ENCODE measurements at regions not wholly inside any gene's neighbourhood (a gene's known extent, or its start where the extent isn't known, plus 50 kb on each side); places are given as distances from the start of the nearest gene placed in this dataset.

GRCh38 chr9:13707612-13708576 lies 428.4 kb upstream of the MPDZ start:
- no peak overlapping the region for H2AFZ ChIP-seq (ENCODE audit: insufficient read depth, low read depth, low read length, poor library complexity, severe bottlenecking)
- H3K79me2 ChIP-seq (ENCODE audit: control insufficient read depth, insufficient read depth, low read length), result no peaks in the 10 kb centered on the region
- TF ChIP-seq CTCF (IDR thresholded peaks at IDR 0.05) (no peak), EZH2 (IDR thresholded peaks at IDR 0.05; ENCODE audit: borderline replicate concordance, insufficient read depth, low read depth, low read length, poor library complexity, severe bottlenecking) (no peak)
- no peak overlapping the region for H3K4me2 ChIP-seq (replicated peaks; ENCODE audit: low read depth, low read length, poor library complexity, severe bottlenecking)
- H3K9ac ChIP-seq (ENCODE audit: low read length), result no peak overlapping the region
- ChIA-PET POLR2A (no interaction called here), CTCF (no interaction called here)
- H3K27ac ChIP-seq (ENCODE audit: low read length in 2 of 2), result no peak overlapping the region
- H3K9me3 Mint-ChIP-seq (ENCODE audit: insufficient read depth), result peaks cover 4% of the 10 kb centered on the region
- no peaks in the 10 kb centered on the region for H3K27me3 ChIP-seq (replicated peaks in 1 of 4; ENCODE audit: control extremely low read depth in 1 of 4, control insufficient read depth in 3 of 4, insufficient read depth in 4 of 4, low read length in 3 of 4)
- no peak overlapping the region for H3K4me3 Mint-ChIP-seq
- H3K27ac Mint-ChIP-seq, result no peak overlapping the region
- no peak for ATAC-seq (ENCODE audit: low read depth)
- H3K36me3 ChIP-seq (replicated peaks in 1 of 2; ENCODE audit: control extremely low read depth in 1 of 2, control insufficient read depth in 1 of 2, extremely low read depth in 1 of 2, insufficient read depth in 2 of 2, low read length in 1 of 2), result no peaks in the 10 kb centered on the region
- WGBS (ENCODE audit: insufficient coverage), result 89% methylated on average over 1 of the region's 4 CpGs
- H3K4me1 ChIP-seq (ENCODE audit: control insufficient read depth in 2 of 2, insufficient read depth in 2 of 2, low read length in 2 of 2), result no peaks in the 10 kb centered on the region
- no peak overlapping the region for H3K4me3 ChIP-seq (ENCODE audit: control extremely low read depth in 1 of 5, extremely low read depth in 1 of 5, insufficient read depth in 1 of 5, low read depth in 2 of 5, low read length in 4 of 5)
- no peaks in the 10 kb centered on the region for H3K4me1 Mint-ChIP-seq
- H3K27me3 Mint-ChIP-seq, result no peaks in the 10 kb centered on the region
- H4K20me1 ChIP-seq (ENCODE audit: control insufficient read depth, insufficient read depth, low read length, poor library complexity, severe bottlenecking), result no peaks in the 10 kb centered on the region
- no peak for DNase-seq
- no peaks in the 10 kb centered on the region for H3K9me3 ChIP-seq (ENCODE audit: control extremely low read depth in 1 of 3, control insufficient read depth in 2 of 3, insufficient read depth in 1 of 3, low read length in 2 of 3)
- intact Hi-C loops (cut with micrococcal nuclease), result no loop called here

- H3K27me3 ChIP-seq (replicated peaks in 1 of 4; ENCODE audit: control extremely low read depth in 1 of 4, control insufficient read depth in 3 of 4, insufficient read depth in 4 of 4, low read length in 3 of 4), result no peaks in the 10 kb centered on the region
- intact Hi-C loops (cut with micrococcal nuclease), result no loop called here
- DNase-seq, result no peak
- no peaks in the 10 kb centered on the region for H3K4me1 Mint-ChIP-seq
- no peaks in the 10 kb centered on the region for H3K27me3 Mint-ChIP-seq
- no peak overlapping the region for H3K27ac Mint-ChIP-seq
- no peak overlapping the region for H3K27ac ChIP-seq (ENCODE audit: low read length in 2 of 2)
- TF ChIP-seq EZH2 (IDR thresholded peaks at IDR 0.05; ENCODE audit: borderline replicate concordance, insufficient read depth, low read depth, low read length, poor library complexity, severe bottlenecking), result no peak
- no peak for TF ChIP-seq CTCF (IDR thresholded peaks at IDR 0.05)
- H4K20me1 ChIP-seq (ENCODE audit: control insufficient read depth, insufficient read depth, low read length, poor library complexity, severe bottlenecking), result no peaks in the 10 kb centered on the region
- H3K9me3 ChIP-seq (ENCODE audit: control extremely low read depth in 1 of 3, control insufficient read depth in 2 of 3, insufficient read depth in 1 of 3, low read length in 2 of 3), result no peaks in the 10 kb centered on the region
- H3K4me3 ChIP-seq (ENCODE audit: control extremely low read depth in 1 of 5, extremely low read depth in 1 of 5, insufficient read depth in 1 of 5, low read depth in 2 of 5, low read length in 4 of 5), result no peak overlapping the region
- H3K79me2 ChIP-seq (ENCODE audit: control insufficient read depth, insufficient read depth, low read length), result no peaks in the 10 kb centered on the region
- H3K4me2 ChIP-seq (replicated peaks; ENCODE audit: low read depth, low read length, poor library complexity, severe bottlenecking), result no peak overlapping the region
- ChIA-PET POLR2A (no interaction called here), CTCF (no interaction called here)
- H3K4me1 ChIP-seq (ENCODE audit: control insufficient read depth in 2 of 2, insufficient read depth in 2 of 2, low read length in 2 of 2), result no peaks in the 10 kb centered on the region
- no peak overlapping the region for H2AFZ ChIP-seq (ENCODE audit: insufficient read depth, low read depth, low read length, poor library complexity, severe bottlenecking)
- 77% methylated on average over 6 of the region's 6 CpGs for WGBS (ENCODE audit: insufficient coverage)
- ATAC-seq (ENCODE audit: low read depth), result no peak
- H3K36me3 ChIP-seq (replicated peaks in 1 of 2; ENCODE audit: control extremely low read depth in 1 of 2, control insufficient read depth in 1 of 2, extremely low read depth in 1 of 2, insufficient read depth in 2 of 2, low read length in 1 of 2), result no peaks in the 10 kb centered on the region
- H3K9ac ChIP-seq (ENCODE audit: low read length), result no peak overlapping the region
- peaks cover 7% of the 10 kb centered on the region for H3K9me3 Mint-ChIP-seq (ENCODE audit: insufficient read depth)
- H3K4me3 Mint-ChIP-seq, result no peak overlapping the region
Measured at GRCh38 chr9:13705918-13706317, 426.4 kb upstream of the MPDZ start.

All from B cell (primary cell).